ENCODE measurements at regions not wholly inside any gene's neighbourhood (a gene's known extent, or its start where the extent isn't known, plus 50 kb on each side); places are given as distances from the start of the nearest gene placed in this dataset.

- CTCF ChIA-PET, result no interaction called here
- no peak overlapping the region for H3K27ac Mint-ChIP-seq (ENCODE audit: unreplicated experiment)
- no peaks in the 10 kb centered on the region for H3K4me1 Mint-ChIP-seq (ENCODE audit: low read depth, unreplicated experiment)
- no peak for TF ChIP-seq CTCF (IDR thresholded peaks at IDR 0.05; ENCODE audit: unreplicated experiment)
- no peak for DNase-seq
- H3K4me3 Mint-ChIP-seq (ENCODE audit: low read depth, unreplicated experiment), result no peak overlapping the region
- intact Hi-C loops (cut with micrococcal nuclease; ENCODE audit: unreplicated experiment), result no loop called here
- no peaks in the 10 kb centered on the region for H3K9me3 Mint-ChIP-seq (ENCODE audit: low read depth, unreplicated experiment)
- BruUV-seq (replicated peaks), result no TSS peak
- H3K27me3 Mint-ChIP-seq (ENCODE audit: unreplicated experiment), result no peaks in the 10 kb centered on the region
- no peaks in the 10 kb centered on the region for H3K36me3 Mint-ChIP-seq (ENCODE audit: insufficient read depth, unreplicated experiment)
These were observed 309.9 kb downstream of the ADGRL2 start for GRCh38 chr1:82110366-82111254.

GRCh38 chr1:82108843-82109242, 308.1 kb downstream of the ADGRL2 start:
- CTCF ChIA-PET, result no interaction called here
- H3K27me3 Mint-ChIP-seq (ENCODE audit: unreplicated experiment), result no peaks in the 10 kb centered on the region
- no peak overlapping the region for H3K27ac Mint-ChIP-seq (ENCODE audit: unreplicated experiment)
- TF ChIP-seq CTCF (IDR thresholded peaks at IDR 0.05; ENCODE audit: unreplicated experiment), result no peak
- no peak overlapping the region for H3K4me3 Mint-ChIP-seq (ENCODE audit: low read depth, unreplicated experiment)
- no peaks in the 10 kb centered on the region for H3K4me1 Mint-ChIP-seq (ENCODE audit: low read depth, unreplicated experiment)
- intact Hi-C loops (cut with micrococcal nuclease; ENCODE audit: unreplicated experiment), result no loop called here
- DNase-seq, result no peak
- H3K9me3 Mint-ChIP-seq (ENCODE audit: low read depth, unreplicated experiment), result peaks cover 3% of the 10 kb centered on the region
- no peaks in the 10 kb centered on the region for H3K36me3 Mint-ChIP-seq (ENCODE audit: insufficient read depth, unreplicated experiment)
- BruUV-seq (replicated peaks), result no TSS peak

- BruUV-seq (replicated peaks), result no TSS peak
- no peak overlapping the region for H3K27ac Mint-ChIP-seq (ENCODE audit: unreplicated experiment)
- H3K36me3 Mint-ChIP-seq (ENCODE audit: insufficient read depth, unreplicated experiment), result no peaks in the 10 kb centered on the region
- CTCF ChIA-PET, result no interaction called here
- H3K4me1 Mint-ChIP-seq (ENCODE audit: low read depth, unreplicated experiment), result no peaks in the 10 kb centered on the region
- no peak for TF ChIP-seq CTCF (IDR thresholded peaks at IDR 0.05; ENCODE audit: unreplicated experiment)
- no peaks in the 10 kb centered on the region for H3K27me3 Mint-ChIP-seq (ENCODE audit: unreplicated experiment)
- no peak overlapping the region for H3K4me3 Mint-ChIP-seq (ENCODE audit: low read depth, unreplicated experiment)
- H3K9me3 Mint-ChIP-seq (ENCODE audit: low read depth, unreplicated experiment), result peaks cover 3% of the 10 kb centered on the region
- no peak for DNase-seq
- intact Hi-C loops (cut with micrococcal nuclease; ENCODE audit: unreplicated experiment), result no loop called here
These were observed 305.9 kb downstream of the ADGRL2 start for GRCh38 chr1:82106672-82107071.

GRCh38 chr1:82099170-82099569, 298.4 kb downstream of the ADGRL2 start:
- no peaks in the 10 kb centered on the region for H3K9me3 Mint-ChIP-seq (ENCODE audit: low read depth, unreplicated experiment)
- intact Hi-C loops (cut with micrococcal nuclease; ENCODE audit: unreplicated experiment), result no loop called here
- H3K27ac Mint-ChIP-seq (ENCODE audit: unreplicated experiment), result no peak overlapping the region
- BruUV-seq (replicated peaks), result no TSS peak
- no peak overlapping the region for H3K4me3 Mint-ChIP-seq (ENCODE audit: low read depth, unreplicated experiment)
- TF ChIP-seq CTCF (IDR thresholded peaks at IDR 0.05; ENCODE audit: unreplicated experiment), result no peak
- no peaks in the 10 kb centered on the region for H3K36me3 Mint-ChIP-seq (ENCODE audit: insufficient read depth, unreplicated experiment)
- DNase-seq, result no peak
- no peaks in the 10 kb centered on the region for H3K27me3 Mint-ChIP-seq (ENCODE audit: unreplicated experiment)
- CTCF ChIA-PET, result no interaction called here
- H3K4me1 Mint-ChIP-seq (ENCODE audit: low read depth, unreplicated experiment), result no peaks in the 10 kb centered on the region
